K562 (cell line): ENCODE measurements at regions not wholly inside any gene's neighbourhood (a gene's known extent, or its start where the extent isn't known, plus 50 kb on each side); places are given as distances from the start of the nearest gene placed in this dataset.

Experiments
- ATAC-seq: fragments of 200-7000 bp; cut with Tn5 transposase; 3 replicates; pipeline ENCODE4 v1.9.1; 2020; ENCODE audit warnings: moderate library complexity
- BruUV-seq: library from RNA; stranded (reverse); fragments of 400-500 nt; replicated peaks from 2 replicates; lab custom pipeline; 2021; lab: Mats Ljungman, UMichigan
- CTCF ChIA-PET: fragments of 300-600 bp; formaldehyde crosslinking; extraction: SDS; loops from one replicate; lab custom pipeline; 2021; ENCODE audit warnings: low intra/inter-chr PET ratio; lab: Yijun Ruan, JAX
- POLR2A ChIA-PET: fragments of 300-600, 350-650 bp; sonication (Branson Sonifier 250); formaldehyde crosslinking; extraction: SDS; loops from one replicate; lab custom pipeline; 2021; ENCODE audit warnings: antibody characterized with exemption, inconsistent platforms; lab: Yijun Ruan, JAX
- DNase-seq, 4 experiments: peaks; one replicate each; pipeline versions ENCODE4 v3.0.0 to v3.0.0-alpha.2; 2011 to 2018; ENCODE audit warnings: low spot score in 3 of 4, mixed read lengths in 3 of 4; ENCODE audit errors: extremely low read depth in 1 of 4
- FAIRE-seq: peaks from 2 replicates; lab custom pipeline; 2011; peaks lifted over from hg19 to GRCh38; lab: Jason Lieb, UNC
- H2AFZ ChIP-seq: 2 replicates; pipeline ENCODE4 v1.6.0; 2011; ENCODE audit warnings: low read depth, low read length, control low read depth, inconsistent platforms
- H3K27ac ChIP-seq: fragments of 200-600 bp; 3 replicates; pipeline ENCODE4 v1.8.0; 2011; ENCODE audit warnings: low read depth, mild to moderate bottlenecking, control low read depth, inconsistent platforms, low read length, moderate library complexity, mixed read lengths; ENCODE audit errors: extremely low read depth
- H3K27me3 ChIP-seq, 2 experiments: fragments of 300-600 bp in 1 of 2; 2 replicates in 1 of 2; 3 replicates in 1 of 2; pipeline versions ENCODE4 v1.6.0 to v1.8.0; 2011; ENCODE audit warnings: inconsistent platforms in 2 of 2, low read length in 2 of 2, mild to moderate bottlenecking in 1 of 2, mixed read lengths in 1 of 2, moderate library complexity in 1 of 2; ENCODE audit not compliant: control insufficient read depth in 2 of 2, insufficient read depth in 2 of 2
- H3K36me3 ChIP-seq: fragments of 300-600 bp; 3 replicates; pipeline ENCODE4 v1.8.0; 2011; ENCODE audit warnings: mild to moderate bottlenecking, low read length, inconsistent platforms; ENCODE audit not compliant: control insufficient read depth, insufficient read depth
- H3K4me1 ChIP-seq, 2 experiments: fragments of 200-600 bp in 1 of 2; replicated peaks in 1 of 2; 2 replicates in 1 of 2; 3 replicates in 1 of 2; pipeline versions ENCODE4 v1.5.1 to v1.8.0; 2011; ENCODE audit warnings: inconsistent platforms in 2 of 2, low read length in 2 of 2, mild to moderate bottlenecking in 1 of 2, mixed read lengths in 1 of 2, moderate library complexity in 1 of 2; ENCODE audit not compliant: control insufficient read depth in 2 of 2, insufficient read depth in 2 of 2
- H3K4me2 ChIP-seq: 2 replicates; pipeline ENCODE4 v1.6.1; 2011; ENCODE audit warnings: low read length, control low read depth, inconsistent platforms, mixed read lengths; ENCODE audit not compliant: insufficient read depth
- H3K4me3 ChIP-seq: fragments of 200-600 bp; sonication (generic), shearing (Covaris generic); 2 replicates; pipeline ENCODE4 v1.5.1; 2016; ENCODE audit warnings: control low read depth, inconsistent platforms
- H3K79me2 ChIP-seq: fragments of 200-600 bp; 3 replicates; pipeline ENCODE4 v1.8.0; 2011; ENCODE audit warnings: low read length, inconsistent platforms; ENCODE audit not compliant: control insufficient read depth, insufficient read depth
- H3K9ac ChIP-seq, 2 experiments: 2 replicates each; pipeline versions ENCODE4 v1.6.0 to v1.6.1; 2011; ENCODE audit warnings: low read depth in 2 of 2, low read length in 2 of 2, control low read depth in 1 of 2, inconsistent platforms in 1 of 2, mild to moderate bottlenecking in 1 of 2, mixed read lengths in 1 of 2; ENCODE audit not compliant: insufficient read depth in 1 of 2
- H3K9me1 ChIP-seq: one replicate; pipeline ENCODE4 v1.6.0; 2011; ENCODE audit warnings: inconsistent platforms, mild to moderate bottlenecking, low read length, moderate library complexity; ENCODE audit not compliant: control insufficient read depth, insufficient read depth
- H3K9me3 ChIP-seq: replicated peaks from 2 replicates; pipeline ENCODE4 v1.5.1; 2011; ENCODE audit warnings: low read depth, low read length, inconsistent platforms; ENCODE audit not compliant: control insufficient read depth, insufficient read depth
- H4K20me1 ChIP-seq: replicated peaks from 2 replicates; pipeline ENCODE4 v1.6.1; 2011; ENCODE audit warnings: low read length, inconsistent platforms, mixed read lengths; ENCODE audit not compliant: control insufficient read depth, insufficient read depth
- BMI1 ChIP-seq: fragments of 150-350 bp; IDR thresholded peaks from 2 replicates; pipeline ENCODE4 v1.6.1; 2014; ENCODE audit warnings: low read length
- WGBS: fragments of 100-300 bp; shearing (Covaris generic); methylation state at CpG from one replicate; pipeline ENCODE4 v1.1.6; 2016; ENCODE audit warnings: low coverage, mixed read lengths; ENCODE audit not compliant: insufficient coverage; ENCODE audit errors: missing lambda C conversion rate; 5-methylcytosine and 5-hydroxymethylcytosine counted together
- in situ Hi-C: fragments of 300-500 bp; cut with MboI; formaldehyde crosslinking; loops from 4 replicates; pipeline ENCODE4 v1.15.0; 2018; ENCODE audit warnings: inconsistent platforms, mixed read lengths
- intact Hi-C: fragments of 100-400 bp; cut with micrococcal nuclease; formaldehyde crosslinking; loops from 2 replicates; pipeline ENCODE4 v1.14.2; 2022
- TF ChIP-seq, protein P1 (sequence below): fragments of 450-650 bp; IDR thresholded peaks from 2 replicates; pipeline ENCODE4 v1.6.1; 2017; ENCODE audit warnings: antibody characterized with exemption, mild to moderate bottlenecking

DNA sequence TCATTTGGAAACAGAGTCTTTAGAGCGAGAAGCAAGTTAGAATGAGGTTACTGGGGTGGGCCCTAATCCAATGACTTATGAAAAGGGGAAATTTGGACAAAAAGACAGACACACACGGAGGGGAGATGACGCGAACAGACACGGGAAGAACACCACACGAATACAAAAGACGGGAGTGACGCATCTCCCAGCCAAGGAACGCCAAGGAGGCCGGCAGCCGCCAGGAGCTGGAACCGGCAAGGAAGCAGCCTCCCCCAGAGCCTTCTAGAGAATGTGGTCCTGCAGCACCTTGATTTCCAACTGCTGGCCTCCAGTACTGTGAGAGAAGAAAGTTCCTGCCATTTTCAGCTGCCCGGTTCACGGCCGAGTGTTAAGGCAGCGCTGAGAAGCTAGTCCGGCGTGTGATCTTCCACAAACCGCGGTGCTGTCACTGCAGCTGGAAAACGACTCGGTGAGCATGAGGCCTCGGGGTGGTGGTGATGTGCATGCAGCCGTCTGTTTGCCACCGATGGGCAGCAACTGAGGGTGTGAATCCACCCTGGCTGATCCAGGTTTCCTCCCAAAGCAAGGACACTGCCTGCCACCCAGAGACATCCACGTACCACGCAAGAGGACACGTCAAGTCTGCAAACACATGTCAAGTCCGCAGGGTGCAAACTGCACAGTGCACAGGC, 124.5 kb downstream of the NCOR2 start:
- Histone ChIP-seq H3K9ac (0 out of 4 replicates have a peak overlapping the region, but pooled peaks of 1 of the 2 experiments have one; percentile 20), H3K36me3 (peaks cover 30% of the 10 kb centered on the region; the same call in 1 of the 3 replicates), H2AFZ (no peak overlapping the region), H3K4me2 (no peak overlapping the region), H3K4me1 (peaks cover 0 to 14% of the 10 kb centered on the region in 2 experiments; a peak in 2 of 5 replicates), H3K9me3 (no peaks in the 10 kb centered on the region), H3K27me3 (no peaks in the 10 kb centered on the region), H3K79me2 (no peaks in the 10 kb centered on the region), H3K4me3 (no peak overlapping the region), H3K27ac (no peak overlapping the region), H4K20me1 (no peaks in the 10 kb centered on the region), H3K9me1 (no peaks in the 10 kb centered on the region)
- TF ChIP-seq BMI1, result no peak
- TF ChIP-seq, protein P1, sequence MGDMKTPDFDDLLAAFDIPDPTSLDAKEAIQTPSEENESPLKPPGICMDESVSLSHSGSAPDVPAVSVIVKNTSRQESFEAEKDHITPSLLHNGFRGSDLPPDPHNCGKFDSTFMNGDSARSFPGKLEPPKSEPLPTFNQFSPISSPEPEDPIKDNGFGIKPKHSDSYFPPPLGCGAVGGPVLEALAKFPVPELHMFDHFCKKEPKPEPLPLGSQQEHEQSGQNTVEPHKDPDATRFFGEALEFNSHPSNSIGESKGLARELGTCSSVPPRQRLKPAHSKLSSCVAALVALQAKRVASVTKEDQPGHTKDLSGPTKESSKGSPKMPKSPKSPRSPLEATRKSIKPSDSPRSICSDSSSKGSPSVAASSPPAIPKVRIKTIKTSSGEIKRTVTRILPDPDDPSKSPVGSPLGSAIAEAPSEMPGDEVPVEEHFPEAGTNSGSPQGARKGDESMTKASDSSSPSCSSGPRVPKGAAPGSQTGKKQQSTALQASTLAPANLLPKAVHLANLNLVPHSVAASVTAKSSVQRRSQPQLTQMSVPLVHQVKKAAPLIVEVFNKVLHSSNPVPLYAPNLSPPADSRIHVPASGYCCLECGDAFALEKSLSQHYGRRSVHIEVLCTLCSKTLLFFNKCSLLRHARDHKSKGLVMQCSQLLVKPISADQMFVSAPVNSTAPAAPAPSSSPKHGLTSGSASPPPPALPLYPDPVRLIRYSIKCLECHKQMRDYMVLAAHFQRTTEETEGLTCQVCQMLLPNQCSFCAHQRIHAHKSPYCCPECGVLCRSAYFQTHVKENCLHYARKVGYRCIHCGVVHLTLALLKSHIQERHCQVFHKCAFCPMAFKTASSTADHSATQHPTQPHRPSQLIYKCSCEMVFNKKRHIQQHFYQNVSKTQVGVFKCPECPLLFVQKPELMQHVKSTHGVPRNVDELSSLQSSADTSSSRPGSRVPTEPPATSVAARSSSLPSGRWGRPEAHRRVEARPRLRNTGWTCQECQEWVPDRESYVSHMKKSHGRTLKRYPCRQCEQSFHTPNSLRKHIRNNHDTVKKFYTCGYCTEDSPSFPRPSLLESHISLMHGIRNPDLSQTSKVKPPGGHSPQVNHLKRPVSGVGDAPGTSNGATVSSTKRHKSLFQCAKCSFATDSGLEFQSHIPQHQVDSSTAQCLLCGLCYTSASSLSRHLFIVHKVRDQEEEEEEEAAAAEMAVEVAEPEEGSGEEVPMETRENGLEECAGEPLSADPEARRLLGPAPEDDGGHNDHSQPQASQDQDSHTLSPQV, result no peak
- ChIA-PET POLR2A (no interaction called here), CTCF (no interaction called here)
- WGBS, result 94% methylated on average over 28 of the region's 29 CpGs
- FAIRE-seq (no peak), DNase-seq (no peak), ATAC-seq (no peak)
- no TSS peak for BruUV-seq
- intact Hi-C loops, result no loop called here
- in situ Hi-C loops, result no loop called here
